Keratinocyte (primary cell): ENCODE measurements at regions not wholly inside any gene's neighbourhood (a gene's known extent, or its start where the extent isn't known, plus 50 kb on each side); places are given as distances from the start of the nearest gene placed in this dataset.

Source experiments
- EZH2 ChIP-seq: IDR thresholded peaks from one replicate; pipeline ENCODE4 v1.6.1; 2012; ENCODE audit warnings: inconsistent platforms, mild to moderate bottlenecking, low read length, moderate library complexity
- TF ChIP-seq, protein P1 (sequence below), 3 experiments: IDR thresholded peaks in 1 of 3; conservative IDR thresholded peaks in 1 of 3; optimal IDR thresholded peaks in 1 of 3; 2 replicates in 2 of 3; 3 replicates in 1 of 3; pipeline versions ENCODE3 to v1.5.1; 2011; ENCODE audit warnings: low read length in 3 of 3, mild to moderate bottlenecking in 3 of 3, moderate library complexity in 2 of 3, control low read depth in 1 of 3, inconsistent platforms in 1 of 3; ENCODE audit not compliant: insufficient read depth in 2 of 3; ENCODE audit errors: extremely low read depth in 1 of 3

DNA sequence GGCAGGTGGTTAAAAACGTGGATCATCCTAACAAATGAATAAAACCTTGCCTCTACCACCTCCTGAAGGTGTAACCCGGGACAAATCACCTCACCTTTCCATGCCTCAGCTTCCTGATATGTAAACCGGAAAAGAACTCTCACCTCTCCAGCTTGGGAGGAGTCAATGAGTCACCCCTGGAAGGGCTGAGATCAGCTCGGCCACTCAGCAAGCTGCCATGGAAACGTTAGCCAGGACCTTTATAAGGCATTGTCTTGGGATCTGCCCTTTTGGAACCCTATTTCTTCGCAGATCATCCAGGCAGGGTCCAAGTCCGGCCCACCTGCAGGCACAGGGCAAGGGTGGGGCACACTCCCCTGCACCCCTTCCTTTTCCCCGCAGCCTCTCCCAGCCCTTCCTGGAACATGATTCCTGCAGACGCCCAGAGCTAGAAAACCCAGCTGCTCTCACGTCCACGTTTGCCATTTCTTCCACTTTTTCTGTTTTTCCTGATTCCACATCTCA, 81.6 kb upstream of the PFKP start:
- TF ChIP-seq, protein P1, sequence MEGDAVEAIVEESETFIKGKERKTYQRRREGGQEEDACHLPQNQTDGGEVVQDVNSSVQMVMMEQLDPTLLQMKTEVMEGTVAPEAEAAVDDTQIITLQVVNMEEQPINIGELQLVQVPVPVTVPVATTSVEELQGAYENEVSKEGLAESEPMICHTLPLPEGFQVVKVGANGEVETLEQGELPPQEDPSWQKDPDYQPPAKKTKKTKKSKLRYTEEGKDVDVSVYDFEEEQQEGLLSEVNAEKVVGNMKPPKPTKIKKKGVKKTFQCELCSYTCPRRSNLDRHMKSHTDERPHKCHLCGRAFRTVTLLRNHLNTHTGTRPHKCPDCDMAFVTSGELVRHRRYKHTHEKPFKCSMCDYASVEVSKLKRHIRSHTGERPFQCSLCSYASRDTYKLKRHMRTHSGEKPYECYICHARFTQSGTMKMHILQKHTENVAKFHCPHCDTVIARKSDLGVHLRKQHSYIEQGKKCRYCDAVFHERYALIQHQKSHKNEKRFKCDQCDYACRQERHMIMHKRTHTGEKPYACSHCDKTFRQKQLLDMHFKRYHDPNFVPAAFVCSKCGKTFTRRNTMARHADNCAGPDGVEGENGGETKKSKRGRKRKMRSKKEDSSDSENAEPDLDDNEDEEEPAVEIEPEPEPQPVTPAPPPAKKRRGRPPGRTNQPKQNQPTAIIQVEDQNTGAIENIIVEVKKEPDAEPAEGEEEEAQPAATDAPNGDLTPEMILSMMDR (optimal IDR thresholded peaks at IDR 0.05 in 1 of 3, IDR thresholded peaks at IDR 0.05 in 1 of 3, conservative IDR thresholded peaks at IDR 0.05 in 1 of 3; ENCODE audit: extremely low read depth in 1 of 3, insufficient read depth in 2 of 3, low read length in 3 of 3) = peak in 2 of 3 experiments; percentile 30 to 35
- TF ChIP-seq EZH2 = no peak
